Hepatocyte (in vitro differentiated cells): ENCODE measurements at regions not wholly inside any gene's neighbourhood (a gene's known extent, or its start where the extent isn't known, plus 50 kb on each side); places are given as distances from the start of the nearest gene placed in this dataset.
A peak's percentile ranks its signal among the peaks of the same experiment; 100 is the strongest.

Experiments used
- DNase-seq: peaks from one replicate; pipeline ENCODE4 v3.0.0-alpha.2; 2016; ENCODE audit warnings: low spot score
- H2AFZ ChIP-seq: fragments of 200-600 bp; sonication (generic); 2 replicates; pipeline ENCODE4 v1.6.0; 2016; ENCODE audit warnings: antibody characterized with exemption, mild to moderate bottlenecking
- H3K27ac ChIP-seq: fragments of 200-600 bp; sonication (generic); 2 replicates; pipeline ENCODE4 v1.5.1; 2016; ENCODE audit warnings: mild to moderate bottlenecking
- H3K27me3 ChIP-seq: fragments of 200-600 bp; sonication (generic); 2 replicates; pipeline ENCODE4 v1.6.1; 2016
- H3K36me3 ChIP-seq: fragments of 200-600 bp; sonication (generic); replicated peaks from 2 replicates; pipeline ENCODE4 v1.5.1; 2016; ENCODE audit warnings: low read depth; ENCODE audit not compliant: insufficient read depth
- H3K4me1 ChIP-seq: fragments of 200-600 bp; sonication (generic); 2 replicates; pipeline ENCODE4 v1.5.1; 2016; ENCODE audit warnings: mild to moderate bottlenecking, moderate library complexity; ENCODE audit not compliant: insufficient read depth
- H3K4me2 ChIP-seq: fragments of 200-600 bp; sonication (generic); 2 replicates; pipeline ENCODE4 v1.6.0; 2016
- H3K4me3 ChIP-seq: fragments of 200-600 bp; sonication (generic); 2 replicates; pipeline ENCODE4 v1.5.1; 2016; ENCODE audit warnings: mild to moderate bottlenecking
- H3K79me2 ChIP-seq: fragments of 200-600 bp; sonication (generic); 2 replicates; pipeline ENCODE4 v1.6.0; 2017; ENCODE audit warnings: mild to moderate bottlenecking
- H3K9me2 ChIP-seq: fragments of 200-600 bp; sonication (generic); replicated peaks from 2 replicates; pipeline ENCODE4 v1.6.0; 2017; ENCODE audit warnings: mild to moderate bottlenecking; ENCODE audit not compliant: insufficient read depth
- H3K9me3 ChIP-seq: fragments of 200-600 bp; sonication (generic); 2 replicates; pipeline ENCODE4 v1.5.1; 2016; ENCODE audit warnings: low read depth, mild to moderate bottlenecking
- H4K20me1 ChIP-seq: fragments of 200-600 bp; sonication (generic); 2 replicates; pipeline ENCODE4 v1.6.0; 2016; ENCODE audit warnings: mild to moderate bottlenecking; ENCODE audit not compliant: insufficient read depth, poor library complexity, severe bottlenecking
- CTCF ChIP-seq: fragments of 200-600 bp; sonication (generic); IDR thresholded peaks from 2 replicates; pipeline ENCODE4 v1.5.1; 2016; ENCODE audit warnings: antibody characterized with exemption, mild to moderate bottlenecking; ENCODE audit not compliant: poor library complexity
- EZH2 ChIP-seq: fragments of 200-600 bp; sonication (generic); IDR thresholded peaks from 2 replicates; pipeline ENCODE4 v1.6.1; 2016; ENCODE audit warnings: antibody characterized with exemption, mild to moderate bottlenecking, borderline replicate concordance
- EZH2phosphoT487 ChIP-seq: fragments of 200-600 bp; sonication (generic); IDR thresholded peaks from one replicate; pipeline ENCODE4 v1.6.1; 2018; ENCODE audit warnings: antibody characterized with exemption, mild to moderate bottlenecking, low read depth, moderate library complexity; ENCODE audit not compliant: unreplicated experiment, severe bottlenecking
- WGBS: methylation state at CpG from one replicate; pipeline ENCODE4 v1.1.6; 2016; ENCODE audit warnings: low lambda C conversion rate; ENCODE audit errors: missing lambda C conversion rate; 5-methylcytosine and 5-hydroxymethylcytosine counted together

- Histone ChIP-seq H2AFZ (no peak overlapping the region), H3K4me1 (no peaks in the 10 kb centered on the region), H3K9me2 (no peaks in the 10 kb centered on the region), H4K20me1 (no peaks in the 10 kb centered on the region), H3K79me2 (no peaks in the 10 kb centered on the region), H3K4me2 (peak overlapping the region; percentile 67), H3K4me3 (no peak overlapping the region), H3K27ac (no peak overlapping the region), H3K9me3 (no peaks in the 10 kb centered on the region), H3K27me3 (peaks cover 23% of the 10 kb centered on the region), H3K36me3 (no peaks in the 10 kb centered on the region)
- TF ChIP-seq CTCF, result peak; percentile 80
- no peak for TF ChIP-seq EZH2
- TF ChIP-seq EZH2phosphoT487, result no peak
- WGBS, result 10% methylated on average over 30 of the region's 30 CpGs
- DNase-seq, result peak; percentile 81
These were observed 77.2 kb upstream of the SLC6A11 start for GRCh38 chr3:10738688-10739372.

GRCh38 chr3:10740954-10741353 lies 75.1 kb upstream of the SLC6A11 start:
- H3K9me2 ChIP-seq, result no peaks in the 10 kb centered on the region
- no peak for DNase-seq
- no peaks in the 10 kb centered on the region for H3K9me3 ChIP-seq
- H3K79me2 ChIP-seq, result no peaks in the 10 kb centered on the region
- WGBS, result 86% methylated on average over 4 of the region's 4 CpGs
- TF ChIP-seq EZH2, result no peak
- TF ChIP-seq CTCF, result no peak
- TF ChIP-seq EZH2phosphoT487, result no peak
- H3K4me2 ChIP-seq, result no peak overlapping the region
- H4K20me1 ChIP-seq, result no peaks in the 10 kb centered on the region
- H2AFZ ChIP-seq, result no peak overlapping the region
- H3K4me1 ChIP-seq, result no peaks in the 10 kb centered on the region
- H3K4me3 ChIP-seq, result no peak overlapping the region
- no peak overlapping the region for H3K27ac ChIP-seq
- peaks cover 28% of the 10 kb centered on the region for H3K27me3 ChIP-seq
- no peaks in the 10 kb centered on the region for H3K36me3 ChIP-seq

GRCh38 chr3:10741891-10742671 lies 73.9 kb upstream of the SLC6A11 start:
- 82% methylated on average over 10 of the region's 10 CpGs for WGBS
- TF ChIP-seq EZH2 (no peak), CTCF (no peak), EZH2phosphoT487 (no peak)
- DNase-seq, result no peak
- no peak overlapping the region for H3K4me2 ChIP-seq
- no peak overlapping the region for H3K27ac ChIP-seq
- H3K36me3 ChIP-seq, result no peaks in the 10 kb centered on the region
- no peak overlapping the region for H2AFZ ChIP-seq
- H3K79me2 ChIP-seq, result no peaks in the 10 kb centered on the region
- no peak overlapping the region for H3K4me3 ChIP-seq
- no peaks in the 10 kb centered on the region for H3K9me2 ChIP-seq
- H3K27me3 ChIP-seq, result peaks cover 24% of the 10 kb centered on the region
- no peaks in the 10 kb centered on the region for H3K4me1 ChIP-seq
- no peaks in the 10 kb centered on the region for H4K20me1 ChIP-seq
- no peaks in the 10 kb centered on the region for H3K9me3 ChIP-seq
